Panc1 (cell line): ENCODE measurements at regions not wholly inside any gene's neighbourhood (a gene's known extent, or its start where the extent isn't known, plus 50 kb on each side); places are given as distances from the start of the nearest gene placed in this dataset.

Experiments used
- ATAC-seq: fragments of 200-7000 bp; cut with Tn5 transposase; 2 replicates; pipeline ENCODE4 v1.9.1; 2020; ENCODE audit warnings: mild to moderate bottlenecking, moderate library complexity
- BruUV-seq: library from RNA; stranded (reverse); fragments of 400-500 nt; replicated peaks from 2 replicates; lab custom pipeline; 2021; lab: Mats Ljungman, UMichigan
- CTCF ChIA-PET: fragments of 300-600 bp; sonication (Branson Sonifier 250); formaldehyde crosslinking; loops from one replicate; lab custom pipeline; 2022; ENCODE audit warnings: antibody characterized with exemption; lab: Charles Lee
- POLR2A ChIA-PET: fragments of 300-600 bp; sonication (Branson Sonifier 250); formaldehyde crosslinking; loops from one replicate; lab custom pipeline; 2022; ENCODE audit warnings: antibody characterized with exemption; lab: Charles Lee
- DNase-seq: peaks from one replicate; pipeline ENCODE4 v3.0.0-alpha.2; 2010; ENCODE audit warnings: low read depth, low spot score
- H3K27ac ChIP-seq: 2 replicates; pipeline ENCODE4 v1.5.1; 2011; ENCODE audit warnings: mild to moderate bottlenecking, low read length, inconsistent platforms
- H3K27me3 ChIP-seq: fragments of 200-500 bp; sonication (Bioruptor generic); 2 replicates; pipeline ENCODE4 v1.6.0; 2014; ENCODE audit warnings: low read length, inconsistent platforms; ENCODE audit not compliant: control insufficient read depth, insufficient read depth
- H3K36me3 ChIP-seq: fragments of 200-500 bp; sonication (Bioruptor generic); 2 replicates; pipeline ENCODE4 v1.5.1; 2014; ENCODE audit warnings: inconsistent platforms, mild to moderate bottlenecking, low read length, moderate library complexity; ENCODE audit not compliant: control insufficient read depth, insufficient read depth
- H3K4me1 ChIP-seq: 2 replicates; pipeline ENCODE4 v1.5.1; 2011; ENCODE audit warnings: inconsistent platforms, mild to moderate bottlenecking, low read length, moderate library complexity; ENCODE audit not compliant: control insufficient read depth, insufficient read depth
- H3K4me3 ChIP-seq, 2 experiments: 2 replicates each; pipeline ENCODE4 v1.5.1; 2011 to 2012; ENCODE audit warnings: low read depth in 2 of 2, low read length in 2 of 2, mild to moderate bottlenecking in 2 of 2, inconsistent platforms in 1 of 2, moderate library complexity in 1 of 2
- H3K9me3 ChIP-seq: fragments of 200-500 bp; sonication (Bioruptor generic); 2 replicates; pipeline ENCODE4 v1.5.1; 2014; ENCODE audit warnings: low read depth, mild to moderate bottlenecking, inconsistent platforms, low read length, moderate library complexity; ENCODE audit not compliant: control insufficient read depth, insufficient read depth
- POLR2AphosphoS5 ChIP-seq: IDR thresholded peaks from 2 replicates; pipeline ENCODE4 v1.6.1; 2012; ENCODE audit warnings: mild to moderate bottlenecking, low read depth, low read length, moderate library complexity
- REST ChIP-seq, 2 experiments: IDR thresholded peaks; 2 replicates each; pipeline ENCODE4 v1.6.1; 2011 to 2012; ENCODE audit warnings: low read depth in 2 of 2, control low read depth in 1 of 2, low read length in 1 of 2, mild to moderate bottlenecking in 1 of 2, moderate library complexity in 1 of 2; ENCODE audit not compliant: insufficient read depth in 1 of 2
- SIN3A ChIP-seq: IDR thresholded peaks from 2 replicates; pipeline ENCODE4 v1.6.1; 2012; ENCODE audit warnings: low read depth, mild to moderate bottlenecking, low read length, moderate library complexity, borderline replicate concordance; ENCODE audit not compliant: insufficient read depth
- TCF7L2 ChIP-seq: IDR thresholded peaks from 2 replicates; pipeline ENCODE4 v1.6.1; 2011; ENCODE audit warnings: mild to moderate bottlenecking, low read depth, low read length, inconsistent platforms
- in situ Hi-C: cut with HindIII; loops from 2 replicates; pipeline ENCODE4 v1.10.0; 2016; ENCODE audit warnings: low sequenced_read_pairs, low pct_unique_long_range_greater_than_20kb
- intact Hi-C: fragments of 100-400 bp; cut with micrococcal nuclease; formaldehyde crosslinking; loops from one replicate; pipeline ENCODE4 v1.10.0; 2022; ENCODE audit not compliant: unreplicated experiment
- TF ChIP-seq, protein P1 (sequence below): fragments of 450-650 bp; IDR thresholded peaks from 2 replicates; pipeline ENCODE4 v1.5.1; 2017; ENCODE audit warnings: mild to moderate bottlenecking

GRCh38 chr5:179438011-179438441 lies 92.8 kb upstream of the ADAMTS2 start:
- Histone ChIP-seq H3K36me3 (no peaks in the 10 kb centered on the region), H3K4me1 (no peaks in the 10 kb centered on the region), H3K27ac (no peak overlapping the region), H3K27me3 (no peaks in the 10 kb centered on the region), H3K9me3 (no peaks in the 10 kb centered on the region), H3K4me3 (no peak overlapping the region)
- CTCF ChIA-PET: no interaction called here
- BruUV-seq: no TSS peak
- no peak for DNase-seq
- POLR2A ChIA-PET: no interaction called here
- TF ChIP-seq REST (IDR thresholded peaks at IDR 0.05; ENCODE audit: insufficient read depth in 1 of 2, low read depth in 2 of 2, low read length in 1 of 2) (no peak), SIN3A (no peak), TCF7L2 (no peak), POLR2AphosphoS5 (no peak)
- TF ChIP-seq, protein P1, sequence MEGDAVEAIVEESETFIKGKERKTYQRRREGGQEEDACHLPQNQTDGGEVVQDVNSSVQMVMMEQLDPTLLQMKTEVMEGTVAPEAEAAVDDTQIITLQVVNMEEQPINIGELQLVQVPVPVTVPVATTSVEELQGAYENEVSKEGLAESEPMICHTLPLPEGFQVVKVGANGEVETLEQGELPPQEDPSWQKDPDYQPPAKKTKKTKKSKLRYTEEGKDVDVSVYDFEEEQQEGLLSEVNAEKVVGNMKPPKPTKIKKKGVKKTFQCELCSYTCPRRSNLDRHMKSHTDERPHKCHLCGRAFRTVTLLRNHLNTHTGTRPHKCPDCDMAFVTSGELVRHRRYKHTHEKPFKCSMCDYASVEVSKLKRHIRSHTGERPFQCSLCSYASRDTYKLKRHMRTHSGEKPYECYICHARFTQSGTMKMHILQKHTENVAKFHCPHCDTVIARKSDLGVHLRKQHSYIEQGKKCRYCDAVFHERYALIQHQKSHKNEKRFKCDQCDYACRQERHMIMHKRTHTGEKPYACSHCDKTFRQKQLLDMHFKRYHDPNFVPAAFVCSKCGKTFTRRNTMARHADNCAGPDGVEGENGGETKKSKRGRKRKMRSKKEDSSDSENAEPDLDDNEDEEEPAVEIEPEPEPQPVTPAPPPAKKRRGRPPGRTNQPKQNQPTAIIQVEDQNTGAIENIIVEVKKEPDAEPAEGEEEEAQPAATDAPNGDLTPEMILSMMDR: no peak
- in situ Hi-C loops: no loop called here
- intact Hi-C loops: no loop called here
- ATAC-seq: peak; percentile 47

GRCh38 chr5:179437341-179438001 lies 92.2 kb upstream of the ADAMTS2 start:
- CTCF ChIA-PET: no interaction called here
- TF ChIP-seq SIN3A (no peak), TCF7L2 (no peak), REST (IDR thresholded peaks at IDR 0.05; ENCODE audit: insufficient read depth in 1 of 2, low read depth in 2 of 2, low read length in 1 of 2) (no peak), POLR2AphosphoS5 (no peak)
- TF ChIP-seq, protein P1: no peak
- no peak overlapping the region for H3K4me3 ChIP-seq
- intact Hi-C loops: no loop called here
- H3K36me3 ChIP-seq: no peaks in the 10 kb centered on the region
- DNase-seq (no peak), ATAC-seq (no peak)
- POLR2A ChIA-PET: no interaction called here
- H3K27ac ChIP-seq: no peak overlapping the region
- in situ Hi-C loops: no loop called here
- no TSS peak for BruUV-seq
- no peaks in the 10 kb centered on the region for H3K9me3 ChIP-seq
- H3K4me1 ChIP-seq: no peaks in the 10 kb centered on the region
- H3K27me3 ChIP-seq: no peaks in the 10 kb centered on the region
